Testis (tissue), 2 donors: ENCODE measurements at regions not wholly inside any gene's neighbourhood (a gene's known extent, or its start where the extent isn't known, plus 50 kb on each side); places are given as distances from the start of the nearest gene placed in this dataset.

Experiments used
- CTCF ChIP-seq, 3 experiments: fragments of 450-650 bp in 2 of 3; fragments of 200-600 bp in 1 of 3; sonication (generic) in 1 of 3; IDR thresholded peaks; one replicate each; pipeline ENCODE4 v1.5.1; 2016 to 2019; ENCODE audit warnings: antibody characterized with exemption in 3 of 3, mild to moderate bottlenecking in 2 of 3, moderate library complexity in 1 of 3
- POLR2A ChIP-seq: fragments of 450-650 bp; IDR thresholded peaks from one replicate; pipeline ENCODE4 v1.6.1; 2017; ENCODE audit warnings: antibody characterized with exemption, mild to moderate bottlenecking, moderate library complexity

GRCh38 chr16:35724551-35724950 lies 2265.1 kb downstream of the TP53TG3F start:
- TF ChIP-seq POLR2A (no peak), CTCF (IDR thresholded peaks at IDR 0.05) (no peak)
